Amniotic epithelial cell (primary cell): ENCODE measurements at regions not wholly inside any gene's neighbourhood (a gene's known extent, or its start where the extent isn't known, plus 50 kb on each side); places are given as distances from the start of the nearest gene placed in this dataset.
A peak's percentile ranks its signal among the peaks of the same experiment; 100 is the strongest.

Source experiments
- DNase-seq: peaks from one replicate; pipeline ENCODE4 v3.0.0-alpha.2; 2010; ENCODE audit warnings: low read depth

DNA sequence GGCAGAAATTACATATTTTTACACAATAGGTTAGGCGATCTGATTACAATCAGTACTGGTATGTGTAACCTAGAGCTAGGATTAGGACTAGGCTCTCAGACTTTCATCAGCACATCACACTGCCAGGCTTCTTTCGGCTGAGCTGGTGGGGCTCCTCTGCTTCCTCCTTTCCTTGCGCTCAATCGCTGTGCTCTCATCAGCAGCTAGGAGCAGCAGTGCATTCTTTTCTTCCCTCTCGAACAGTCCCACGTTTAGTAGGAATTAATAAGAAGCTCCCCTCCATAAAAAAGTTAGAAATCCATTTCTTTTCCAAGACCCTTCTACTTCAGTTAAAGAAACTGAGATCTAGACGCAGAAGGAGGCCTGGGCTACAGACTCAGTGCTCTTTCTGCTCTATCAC, 350.4 kb downstream of the SPRY1 start:
- peak; percentile 67 for DNase-seq

DNA sequence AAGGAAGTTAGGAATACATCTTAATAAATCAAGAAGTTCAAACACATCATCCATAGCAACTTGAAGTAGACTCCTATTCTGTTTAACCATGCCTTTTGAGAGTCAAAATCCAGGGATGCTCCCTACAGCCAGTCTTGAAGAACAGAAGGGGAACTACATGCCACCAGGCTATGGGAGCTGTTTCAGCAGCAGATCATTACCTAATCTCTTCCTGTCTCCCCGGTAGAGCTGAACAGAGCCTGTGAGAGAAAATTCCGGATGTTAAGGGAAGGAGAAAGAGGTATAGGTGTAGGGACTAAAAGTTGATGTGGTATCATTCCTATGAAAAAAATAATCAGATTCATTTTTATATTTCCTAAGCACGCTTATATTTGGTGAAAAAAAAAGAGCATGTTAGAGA, 352.2 kb downstream of the SPRY1 start:
- no peak for DNase-seq

DNA sequence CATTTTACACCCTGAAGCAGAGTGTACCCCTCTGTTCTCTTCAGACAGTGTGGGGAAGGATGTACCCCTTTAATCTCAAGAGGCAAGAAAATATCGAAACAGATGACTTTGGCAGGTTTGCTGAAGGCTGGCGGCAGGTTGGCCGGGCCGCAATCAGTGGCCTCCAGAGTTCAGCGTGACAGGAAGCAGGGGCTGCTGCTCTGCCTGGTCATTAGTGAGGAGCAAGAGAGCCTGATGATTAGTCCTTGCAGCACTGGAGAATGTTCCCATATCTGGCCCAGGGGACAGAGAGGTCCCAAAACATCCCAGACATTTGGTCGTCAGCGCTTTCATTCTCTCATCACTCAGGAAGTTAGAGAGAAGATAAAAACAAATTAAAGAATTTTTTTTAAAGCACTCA, 352.8 kb downstream of the SPRY1 start:
- DNase-seq = no peak

DNA sequence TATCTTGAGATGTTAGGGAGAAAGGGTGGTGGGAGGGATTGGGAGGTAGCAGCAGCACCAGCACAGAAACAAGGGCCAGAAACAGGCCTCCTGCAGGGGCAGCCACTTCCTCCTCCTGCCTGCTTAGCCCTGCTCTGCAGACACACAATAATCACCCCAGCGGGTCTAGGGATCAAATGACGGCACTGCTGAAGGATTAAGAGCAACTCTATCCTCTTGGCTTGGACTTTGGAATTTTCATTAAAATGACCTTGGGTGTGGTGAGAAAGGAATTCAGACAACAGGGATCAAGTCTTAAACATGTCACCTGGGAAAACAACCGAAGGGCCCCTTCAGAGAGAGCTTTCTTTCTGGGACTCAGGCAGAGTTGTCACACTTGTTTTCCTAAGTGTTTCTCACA, 353.4 kb downstream of the SPRY1 start:
- DNase-seq = peak; percentile 33

DNA sequence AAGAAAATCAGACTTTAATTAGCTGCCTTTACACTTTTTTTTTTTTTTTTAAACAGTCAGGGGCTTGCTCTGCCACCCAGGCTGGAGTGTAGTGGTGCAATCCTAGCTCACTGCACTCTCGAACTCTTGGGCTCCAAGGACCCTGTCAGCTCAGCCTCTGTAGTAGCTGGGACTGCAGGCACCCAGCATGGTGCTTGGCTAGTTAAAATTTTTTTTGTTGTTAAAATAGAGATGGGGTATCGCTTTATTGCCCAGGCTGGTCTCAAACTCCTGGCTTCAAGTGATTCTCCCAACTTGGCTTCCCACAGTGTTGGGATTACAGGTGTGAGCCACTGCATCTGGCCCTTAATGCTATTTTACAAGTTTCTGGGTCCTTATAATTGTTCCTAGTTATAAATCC, 359.1 kb downstream of the SPRY1 start:
- DNase-seq = no peak

DNA sequence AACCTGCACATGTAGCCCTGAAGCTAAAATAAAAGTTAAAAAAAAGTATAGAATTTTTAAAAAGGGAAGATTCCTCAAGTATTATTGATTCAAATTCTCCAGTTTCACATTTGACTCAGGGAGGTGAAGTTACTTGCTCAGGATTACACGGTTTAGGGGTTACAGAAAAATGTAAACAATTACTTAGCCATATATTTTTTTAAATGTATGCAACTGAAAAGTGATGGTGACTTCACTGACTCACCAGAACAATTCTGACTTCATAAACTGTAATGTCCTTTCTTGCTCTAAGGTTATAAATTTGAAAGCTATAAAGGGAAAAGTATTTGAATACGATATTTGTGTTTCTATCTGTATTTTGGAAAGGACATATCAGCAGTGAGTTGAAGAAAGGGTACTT, 371.2 kb downstream of the SPRY1 start:
- no peak for DNase-seq

DNA sequence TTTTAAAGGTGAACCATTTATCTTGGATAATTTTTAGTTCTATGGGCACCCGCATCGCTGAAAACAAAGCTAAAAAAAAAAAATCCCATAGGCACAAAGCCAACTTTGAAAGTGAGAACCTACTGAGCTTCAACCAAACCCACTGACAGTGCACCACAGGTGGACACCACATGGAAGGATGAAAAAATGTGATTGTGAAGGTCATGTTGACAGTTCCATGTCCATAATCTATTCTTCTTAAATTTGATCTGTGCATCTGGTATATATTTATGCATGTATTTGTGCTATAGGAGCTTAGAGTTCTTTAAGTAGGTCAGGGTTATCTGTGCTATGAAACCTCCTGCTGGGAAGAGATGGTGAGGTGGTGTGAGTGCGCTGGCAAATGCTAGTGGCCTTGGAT, 374.3 kb downstream of the SPRY1 start:
- DNase-seq = no peak

DNA sequence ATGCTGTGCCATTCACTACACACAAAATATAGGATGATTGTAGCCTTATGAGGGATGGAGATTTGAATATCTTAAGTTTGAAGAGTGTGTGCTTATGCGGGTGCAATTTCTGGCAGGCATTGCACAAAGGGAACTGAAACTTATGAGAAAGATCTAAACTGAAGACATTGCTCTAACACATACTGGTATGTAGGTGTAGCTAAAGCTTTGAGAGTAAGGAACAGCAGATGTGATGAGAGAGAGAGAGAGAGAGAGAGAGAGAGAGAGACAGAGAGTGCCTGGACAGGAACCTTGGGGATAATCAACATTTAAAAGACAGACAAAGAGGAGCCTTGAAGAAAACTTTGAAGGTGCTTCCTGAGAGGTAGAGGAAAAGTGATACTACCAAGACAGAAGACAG, 379.7 kb downstream of the SPRY1 start:
- DNase-seq = no peak

DNA sequence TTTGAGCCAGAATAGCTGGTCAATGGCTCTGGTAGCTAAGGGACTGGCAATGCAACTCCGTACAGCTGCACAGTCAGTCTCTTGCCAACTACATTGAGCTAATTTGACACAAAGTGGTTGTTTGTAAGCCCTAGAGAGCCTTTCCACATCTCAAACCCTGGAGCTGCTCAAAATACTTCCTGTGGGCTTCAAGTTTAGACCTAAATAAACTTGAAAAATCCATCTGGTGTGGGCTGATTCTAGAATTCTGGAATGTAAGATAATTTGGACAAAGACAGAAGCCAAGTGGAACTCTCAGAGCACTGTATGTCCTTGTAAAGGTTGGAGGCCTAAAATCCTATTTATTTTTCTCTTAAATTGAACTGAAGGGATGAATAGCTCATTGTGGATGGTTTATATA, 380.8 kb downstream of the SPRY1 start:
- no peak for DNase-seq

DNA sequence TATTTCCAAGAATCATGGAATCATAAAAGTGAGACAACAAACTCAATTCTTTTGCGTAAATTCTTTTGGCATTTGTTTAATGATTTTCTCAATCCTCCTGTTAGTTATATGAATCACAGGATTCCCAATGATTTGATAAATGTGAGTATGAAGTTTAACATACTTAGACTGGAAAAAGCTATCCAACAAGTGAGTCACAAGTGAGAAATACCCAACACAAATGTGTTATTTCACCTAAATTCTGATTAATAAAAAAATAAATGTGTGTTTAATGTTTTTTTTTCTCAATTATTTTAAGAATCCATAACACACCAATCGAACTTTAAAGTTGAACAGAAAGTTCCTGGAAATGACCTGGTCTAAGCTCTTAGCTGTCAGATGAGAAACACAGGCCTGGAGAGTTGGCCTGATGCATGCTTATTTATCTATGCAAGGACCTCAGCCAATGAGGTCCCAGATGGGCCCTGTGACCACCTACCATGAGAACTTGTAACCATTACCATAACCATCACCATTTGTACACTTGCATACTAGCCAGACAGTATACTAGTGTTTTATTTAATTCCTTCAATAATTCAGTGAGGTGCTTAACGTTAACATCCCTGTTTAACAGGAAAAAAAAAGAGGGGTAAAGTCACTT, 386.7 kb downstream of the SPRY1 start:
- DNase-seq = peak; percentile 64

DNA sequence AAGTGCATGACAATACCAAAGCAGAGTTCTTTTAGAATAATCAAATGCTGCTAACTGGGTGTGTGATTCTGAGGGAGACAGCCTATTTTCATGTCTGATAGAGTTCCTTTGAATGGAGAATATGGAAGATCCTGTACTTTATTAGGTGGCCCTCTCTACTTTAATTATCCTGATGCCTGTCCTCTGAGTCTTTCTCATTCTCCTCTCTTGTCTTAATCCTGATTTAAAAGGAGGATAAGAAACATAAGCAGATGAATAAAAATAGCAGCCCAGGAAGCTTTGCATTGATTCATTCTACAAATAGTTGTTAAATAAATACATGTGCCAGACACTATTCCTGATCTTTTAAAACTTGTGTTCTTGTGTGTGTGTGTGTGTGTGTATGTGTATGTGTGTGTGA, 387.3 kb downstream of the SPRY1 start:
- no peak for DNase-seq

DNA sequence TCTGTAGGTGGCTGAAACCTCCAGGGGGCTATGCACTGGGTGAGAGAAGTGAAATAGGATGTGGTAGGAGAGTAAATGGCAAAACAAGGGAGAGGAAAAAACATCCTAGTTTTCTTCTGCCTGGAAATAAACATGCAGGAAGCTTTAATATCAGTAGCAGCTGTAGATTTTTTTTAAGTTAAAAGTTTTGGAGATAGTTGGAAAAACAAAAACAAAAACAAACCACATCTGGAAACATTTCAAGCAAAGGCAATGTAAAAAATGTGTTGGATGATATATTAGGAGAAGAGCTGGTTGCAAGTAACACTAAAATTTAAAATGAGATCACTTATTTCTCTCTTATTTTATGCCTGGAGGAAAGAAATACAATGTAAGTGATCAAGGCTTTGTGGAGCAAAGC, 388.0 kb downstream of the SPRY1 start:
- no peak for DNase-seq

DNA sequence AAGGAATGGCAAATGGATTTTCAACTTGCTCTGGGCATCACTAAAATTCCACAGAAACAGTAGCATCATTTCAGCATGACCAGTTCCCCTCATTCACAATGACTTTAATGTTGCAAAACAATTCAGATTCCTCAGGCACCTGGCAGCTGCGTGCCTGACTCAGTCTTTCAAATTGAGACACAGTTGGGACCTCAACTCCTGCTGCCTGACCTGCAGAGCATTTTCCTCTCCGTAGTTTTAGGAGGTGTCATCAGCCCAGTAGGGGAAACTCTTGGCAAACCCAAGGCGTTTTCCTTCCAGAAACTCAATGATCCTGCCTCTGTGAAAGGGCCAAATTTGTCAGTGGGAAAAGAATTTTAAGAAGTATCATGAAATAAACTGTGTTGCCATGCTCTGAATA, 388.9 kb downstream of the SPRY1 start:
- DNase-seq = peak; percentile 69

DNA sequence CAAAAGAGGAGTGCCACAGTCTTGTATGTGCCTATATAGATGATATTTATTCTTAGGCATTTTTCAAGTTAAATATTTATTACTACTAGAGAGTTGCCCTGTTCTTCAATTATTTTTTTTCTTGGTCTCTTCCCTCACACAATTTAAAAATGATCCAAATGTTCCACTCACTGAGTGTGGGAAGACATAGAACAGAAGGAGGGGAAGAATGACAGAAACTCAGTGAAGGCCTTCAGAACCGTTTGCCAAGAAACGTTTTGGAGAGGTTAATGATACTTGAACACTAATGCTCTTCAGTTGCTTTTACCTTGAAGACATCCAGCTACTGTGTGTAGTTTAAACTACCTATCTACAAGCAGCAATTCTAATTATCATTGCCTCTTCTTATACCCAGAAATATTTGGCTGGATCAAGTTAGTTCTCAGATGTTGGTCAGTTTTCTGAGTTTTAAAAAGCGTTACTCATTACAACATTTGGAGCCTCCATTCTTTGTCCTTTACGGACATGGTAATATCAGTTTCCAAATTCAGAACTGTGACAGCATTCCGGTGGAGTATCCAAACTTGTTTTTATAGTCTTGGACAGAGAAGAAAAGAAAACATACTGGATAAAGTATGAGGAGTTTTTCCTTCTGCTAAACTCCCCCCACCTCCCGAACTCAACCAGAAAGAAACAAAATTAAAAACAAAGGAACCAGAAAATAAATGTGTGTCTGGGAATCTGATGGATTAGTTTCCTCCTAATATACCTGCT, 389.7 kb downstream of the SPRY1 start:
- no peak for DNase-seq

DNA sequence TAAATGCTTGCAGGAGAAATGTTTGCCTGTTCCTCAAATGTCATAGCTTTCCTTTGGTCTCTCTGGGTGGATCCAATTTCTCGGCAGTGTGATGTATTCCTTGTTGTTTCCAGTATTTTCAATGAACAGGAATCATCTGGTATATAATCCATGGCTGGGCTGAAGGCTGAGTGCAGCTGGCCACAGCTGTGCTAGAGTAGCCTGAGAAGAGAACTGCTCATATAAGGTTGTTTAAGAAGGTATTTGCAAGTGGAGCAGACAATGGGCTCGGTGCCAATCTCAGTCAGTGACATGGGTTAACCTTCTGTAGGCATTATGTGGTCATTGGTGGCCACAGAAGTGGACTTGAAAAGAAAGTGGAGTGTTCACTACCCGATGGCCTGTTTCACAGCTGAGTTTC, 390.3 kb downstream of the SPRY1 start:
- DNase-seq = peak; percentile 15

DNA sequence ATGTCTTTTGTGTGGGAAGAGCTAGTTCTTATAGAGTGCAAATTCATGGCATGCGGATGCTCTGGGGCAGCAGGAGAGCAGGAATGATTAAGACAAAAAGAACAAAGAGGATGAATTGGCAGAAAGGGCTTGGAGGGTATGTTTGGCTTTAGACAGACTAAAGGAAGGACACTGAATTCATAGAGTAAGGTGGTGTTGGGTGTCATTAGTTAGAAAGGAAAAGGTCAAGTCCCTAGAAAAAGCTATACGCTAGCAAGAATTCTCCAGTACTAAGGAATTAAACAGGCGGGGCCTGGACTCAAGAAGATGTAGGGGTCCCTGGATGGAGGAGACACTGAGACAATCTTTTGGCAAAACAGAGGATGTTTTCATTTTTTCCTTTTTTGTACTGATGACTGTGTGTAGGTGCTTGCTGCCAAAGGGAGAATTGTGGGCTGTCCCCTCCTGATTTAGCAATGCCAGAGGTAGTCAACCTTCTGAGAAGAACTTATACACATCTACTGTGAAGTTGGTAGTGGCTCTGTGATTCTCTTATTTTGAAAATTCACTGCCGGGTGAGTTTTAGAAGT, 391.0 kb downstream of the SPRY1 start:
- no peak for DNase-seq

DNA sequence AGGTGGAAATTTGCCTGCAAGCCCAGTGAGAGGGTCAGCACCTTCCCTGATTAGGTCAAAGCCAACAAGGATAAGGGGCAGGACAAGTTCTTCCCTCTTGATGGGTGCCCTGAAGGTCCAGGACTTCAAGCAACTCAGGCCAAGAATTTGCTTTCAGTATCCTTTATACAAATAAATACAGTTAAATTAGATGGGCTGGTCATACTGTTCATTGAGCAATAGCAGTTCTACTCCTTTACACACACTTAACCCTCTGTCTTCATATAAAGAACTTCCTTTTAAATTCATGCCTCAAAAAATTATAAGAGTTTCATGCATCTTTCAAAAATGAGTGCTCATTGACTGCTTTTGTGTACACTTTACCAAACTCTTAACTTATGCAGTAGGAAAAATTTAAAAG, 392.0 kb downstream of the SPRY1 start:
- DNase-seq = peak; percentile 19

DNA sequence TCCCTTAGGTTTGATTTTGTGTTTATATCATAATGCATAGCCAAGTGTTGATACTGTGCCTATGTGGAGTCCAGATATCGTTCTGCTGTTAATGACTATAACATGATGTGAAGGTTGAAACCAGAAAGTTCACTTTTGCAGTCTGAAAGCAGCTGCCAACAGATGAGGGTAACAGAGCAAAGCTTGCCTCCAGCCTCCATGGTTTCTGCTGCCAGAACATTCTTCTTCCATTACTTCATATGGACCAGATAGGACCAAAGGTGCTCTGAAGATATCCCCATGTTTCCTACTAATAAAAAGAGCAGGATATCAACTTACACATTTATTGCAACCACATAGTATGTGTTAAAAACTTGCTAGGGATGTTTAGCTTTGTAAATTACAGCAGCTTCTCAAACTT, 394.1 kb downstream of the SPRY1 start:
- no peak for DNase-seq

DNA sequence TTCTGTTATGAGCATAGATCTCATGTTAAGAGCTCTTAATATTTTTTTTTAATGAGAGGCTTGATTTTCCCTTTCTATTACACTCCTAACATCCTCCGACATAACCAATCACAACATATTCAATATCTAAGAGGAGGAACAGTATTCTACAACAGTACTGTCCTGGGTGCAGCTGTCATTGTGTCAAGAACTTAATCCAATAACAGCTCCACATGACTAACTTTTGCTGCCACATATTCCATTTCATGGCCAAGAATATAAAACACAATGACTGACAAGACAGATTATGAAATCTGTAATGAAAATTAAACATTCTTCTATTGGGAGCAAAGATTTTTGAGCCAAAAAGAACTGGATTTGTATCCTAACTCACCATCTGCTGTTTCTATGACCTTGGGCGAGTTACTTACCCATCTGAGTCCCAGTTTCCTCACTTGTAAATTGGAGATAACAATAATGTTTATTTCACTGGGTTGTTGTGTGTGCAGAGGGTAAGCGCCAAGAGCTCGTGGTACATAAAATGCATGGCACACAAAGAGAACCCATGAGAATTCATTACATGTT, 405.6 kb downstream of the SPRY1 start:
- no peak for DNase-seq

DNA sequence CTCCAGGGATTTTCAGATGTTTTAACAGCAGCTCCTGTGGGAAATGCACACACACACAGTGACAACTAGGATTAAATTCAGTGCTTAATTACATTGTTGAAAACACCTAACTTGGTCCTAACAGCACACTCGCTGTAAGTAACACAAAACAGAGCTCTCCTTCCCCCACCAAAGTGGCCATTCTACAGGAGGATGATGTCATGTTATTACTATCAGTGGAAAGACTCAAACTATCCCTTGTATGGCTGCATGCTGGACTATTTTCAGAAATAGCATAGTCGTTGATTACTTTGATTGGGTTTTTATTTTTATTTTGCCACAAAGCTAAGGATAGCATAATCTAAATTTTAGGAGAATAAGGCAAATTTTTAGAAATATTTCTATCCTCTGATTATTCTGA, 406.3 kb downstream of the SPRY1 start:
- peak; percentile 17 for DNase-seq

DNA sequence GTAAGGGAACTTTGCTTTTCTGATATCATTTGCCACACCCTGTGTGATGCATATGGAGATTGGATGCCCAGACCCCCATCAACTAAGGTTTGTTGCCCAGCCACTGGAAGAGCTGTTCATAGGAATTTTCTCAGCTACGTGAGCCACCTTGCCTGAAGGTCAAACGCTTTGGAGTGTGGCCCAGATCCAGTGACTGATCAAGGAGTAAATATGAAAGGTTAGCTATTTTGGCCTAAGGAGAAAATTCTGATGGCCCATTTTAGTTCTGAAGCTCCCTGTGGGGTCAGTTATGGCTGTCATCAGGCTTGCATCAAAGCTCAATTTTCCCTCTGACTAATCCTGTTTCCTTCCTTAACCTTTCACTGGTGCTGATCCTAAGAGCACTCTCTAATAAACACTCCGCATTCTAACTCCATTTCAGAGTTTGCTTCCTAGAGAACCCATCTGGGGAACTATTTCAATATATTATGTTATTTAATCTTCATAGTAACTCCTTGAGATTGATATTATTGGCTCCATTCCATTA, 407.7 kb downstream of the SPRY1 start:
- DNase-seq = no peak

DNA sequence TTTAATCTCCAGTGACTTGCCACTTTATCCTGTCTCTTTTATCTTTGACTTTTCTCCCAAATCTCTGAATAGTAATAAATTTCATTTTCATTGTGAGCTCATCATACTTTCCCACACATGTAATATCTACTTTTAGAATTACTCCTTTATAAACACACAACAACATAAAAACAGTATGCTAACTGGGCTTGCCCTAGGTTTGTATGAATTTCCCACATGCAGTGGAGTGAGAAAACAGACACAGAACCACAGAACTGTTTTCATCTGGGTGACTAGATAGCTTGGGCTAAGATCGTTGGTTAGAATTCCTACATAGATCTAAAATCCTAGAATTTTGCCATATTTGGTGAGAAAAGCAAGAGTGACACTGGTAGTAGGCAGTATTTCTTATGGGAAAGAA, 409.5 kb downstream of the SPRY1 start:
- peak; percentile 53 for DNase-seq

DNA sequence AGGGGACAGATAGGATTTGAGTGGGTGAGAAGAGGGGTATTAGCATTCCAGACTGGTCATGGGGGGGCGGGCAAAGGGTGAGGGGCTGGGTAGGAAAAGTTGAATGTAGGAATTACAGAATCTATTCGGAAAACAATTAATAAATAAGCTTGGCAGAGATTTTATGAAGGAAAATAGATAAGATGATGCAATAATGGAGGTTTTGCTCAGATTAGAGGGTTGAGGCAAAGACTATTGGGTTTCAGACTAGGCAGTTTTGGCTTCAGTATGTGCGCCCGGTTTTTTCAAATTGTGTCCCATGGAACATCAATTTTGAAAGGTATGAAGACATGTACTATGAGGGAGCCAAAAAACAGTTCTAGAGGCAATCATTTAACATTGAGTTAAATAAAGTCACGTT, 410.6 kb downstream of the SPRY1 start:
- DNase-seq = no peak
